Neural crest cell (in vitro differentiated cells): ENCODE measurements at regions not wholly inside any gene's neighbourhood (a gene's known extent, or its start where the extent isn't known, plus 50 kb on each side); places are given as distances from the start of the nearest gene placed in this dataset.

Experiments used
- DNase-seq: peaks from one replicate; pipeline ENCODE4 v3.0.0; 2021; ENCODE audit warnings: low read depth, mixed read lengths, low spot score
- H3K27ac Mint-ChIP-seq: one replicate; pipeline ENCODE4 v1.8.0; 2021; ENCODE audit warnings: mild to moderate bottlenecking, mixed read lengths; ENCODE audit not compliant: unreplicated experiment
- H3K27me3 Mint-ChIP-seq: 2 replicates; pipeline ENCODE4 v1.8.0; 2021; ENCODE audit warnings: low read depth, mild to moderate bottlenecking, mixed read lengths
- H3K36me3 Mint-ChIP-seq: 2 replicates; pipeline ENCODE4 v1.8.0; 2021; ENCODE audit warnings: low read depth, mild to moderate bottlenecking, mixed read lengths
- H3K4me1 Mint-ChIP-seq: 2 replicates; pipeline ENCODE4 v1.8.0; 2021; ENCODE audit warnings: mixed read lengths
- H3K4me3 Mint-ChIP-seq: one replicate; pipeline ENCODE4 v1.8.0; 2021; ENCODE audit warnings: mild to moderate bottlenecking, mixed read lengths
- H3K9me3 Mint-ChIP-seq: 2 replicates; pipeline ENCODE4 v1.8.0; 2021; ENCODE audit warnings: mixed read lengths
- TF ChIP-seq, protein P1 (sequence below): fragments of 200-600 bp; sonication (generic); conservative IDR thresholded peaks from 2 replicates; pipeline ENCODE4 v1.5.0; 2021; ENCODE audit warnings: antibody characterized with exemption, mild to moderate bottlenecking

- H3K36me3 Mint-ChIP-seq: no peaks in the 10 kb centered on the region
- H3K27me3 Mint-ChIP-seq: peaks cover 30% of the 10 kb centered on the region
- no peak for DNase-seq
- peaks cover 3% of the 10 kb centered on the region for H3K9me3 Mint-ChIP-seq
- H3K4me3 Mint-ChIP-seq: no peak overlapping the region
- TF ChIP-seq, protein P1, sequence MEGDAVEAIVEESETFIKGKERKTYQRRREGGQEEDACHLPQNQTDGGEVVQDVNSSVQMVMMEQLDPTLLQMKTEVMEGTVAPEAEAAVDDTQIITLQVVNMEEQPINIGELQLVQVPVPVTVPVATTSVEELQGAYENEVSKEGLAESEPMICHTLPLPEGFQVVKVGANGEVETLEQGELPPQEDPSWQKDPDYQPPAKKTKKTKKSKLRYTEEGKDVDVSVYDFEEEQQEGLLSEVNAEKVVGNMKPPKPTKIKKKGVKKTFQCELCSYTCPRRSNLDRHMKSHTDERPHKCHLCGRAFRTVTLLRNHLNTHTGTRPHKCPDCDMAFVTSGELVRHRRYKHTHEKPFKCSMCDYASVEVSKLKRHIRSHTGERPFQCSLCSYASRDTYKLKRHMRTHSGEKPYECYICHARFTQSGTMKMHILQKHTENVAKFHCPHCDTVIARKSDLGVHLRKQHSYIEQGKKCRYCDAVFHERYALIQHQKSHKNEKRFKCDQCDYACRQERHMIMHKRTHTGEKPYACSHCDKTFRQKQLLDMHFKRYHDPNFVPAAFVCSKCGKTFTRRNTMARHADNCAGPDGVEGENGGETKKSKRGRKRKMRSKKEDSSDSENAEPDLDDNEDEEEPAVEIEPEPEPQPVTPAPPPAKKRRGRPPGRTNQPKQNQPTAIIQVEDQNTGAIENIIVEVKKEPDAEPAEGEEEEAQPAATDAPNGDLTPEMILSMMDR: no peak
- H3K4me1 Mint-ChIP-seq: no peaks in the 10 kb centered on the region
- H3K27ac Mint-ChIP-seq: no peak overlapping the region
Observed at GRCh38 chr10:93146336-93146735, 72.6 kb downstream of the CYP26A1 start.

DNA sequence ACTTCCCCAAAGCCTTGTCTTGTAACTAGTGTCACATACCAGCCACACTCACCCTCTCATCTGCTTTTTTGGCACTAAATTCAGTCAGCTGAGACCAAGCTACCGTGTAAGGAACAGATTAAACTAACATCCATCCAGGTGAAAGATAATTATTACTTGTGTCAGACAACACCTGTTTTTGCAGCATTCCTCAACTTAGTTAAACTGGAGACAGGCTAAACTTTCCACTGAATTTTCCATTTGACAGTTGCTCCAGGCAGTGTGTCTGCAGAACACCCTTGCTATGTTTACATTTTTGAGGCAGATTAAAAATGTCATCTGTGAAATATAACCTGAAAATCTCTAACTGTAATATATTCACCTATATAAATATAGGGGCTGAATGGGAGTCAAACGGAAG lies 73.6 kb downstream of the CYP26A1 start:
- no peaks in the 10 kb centered on the region for H3K4me1 Mint-ChIP-seq
- H3K9me3 Mint-ChIP-seq: peaks cover 3% of the 10 kb centered on the region
- TF ChIP-seq, protein P1: no peak
- H3K4me3 Mint-ChIP-seq: no peak overlapping the region
- no peak for DNase-seq
- peaks cover 30% of the 10 kb centered on the region for H3K27me3 Mint-ChIP-seq
- no peaks in the 10 kb centered on the region for H3K36me3 Mint-ChIP-seq
- H3K27ac Mint-ChIP-seq: no peak overlapping the region

DNA sequence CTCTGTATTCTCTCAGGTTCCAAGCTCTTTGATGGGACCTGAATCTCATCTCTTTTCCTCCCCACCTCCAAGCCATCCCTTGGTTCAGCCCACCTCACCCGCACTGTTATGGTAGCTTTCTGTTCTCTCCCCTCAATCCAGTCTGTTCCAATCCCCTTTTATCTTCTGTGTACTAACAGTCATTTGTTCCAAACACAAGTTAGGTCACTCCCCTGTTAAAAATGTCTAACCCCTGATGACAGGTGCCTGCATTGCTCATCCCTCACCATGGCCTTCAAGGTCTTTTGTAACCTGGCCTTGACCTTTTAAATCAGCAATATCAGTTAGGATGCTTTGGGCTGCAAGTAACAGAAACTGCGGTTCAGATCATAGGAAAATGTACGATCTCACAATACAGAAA lies 74.8 kb downstream of the CYP26A1 start:
- Mint-ChIP-seq H3K9me3 (peaks cover 3% of the 10 kb centered on the region), H3K4me1 (no peaks in the 10 kb centered on the region), H3K4me3 (no peak overlapping the region), H3K27ac (no peak overlapping the region), H3K27me3 (peaks cover 28% of the 10 kb centered on the region), H3K36me3 (no peaks in the 10 kb centered on the region)
- TF ChIP-seq, protein P1: no peak
- DNase-seq: no peak

DNA sequence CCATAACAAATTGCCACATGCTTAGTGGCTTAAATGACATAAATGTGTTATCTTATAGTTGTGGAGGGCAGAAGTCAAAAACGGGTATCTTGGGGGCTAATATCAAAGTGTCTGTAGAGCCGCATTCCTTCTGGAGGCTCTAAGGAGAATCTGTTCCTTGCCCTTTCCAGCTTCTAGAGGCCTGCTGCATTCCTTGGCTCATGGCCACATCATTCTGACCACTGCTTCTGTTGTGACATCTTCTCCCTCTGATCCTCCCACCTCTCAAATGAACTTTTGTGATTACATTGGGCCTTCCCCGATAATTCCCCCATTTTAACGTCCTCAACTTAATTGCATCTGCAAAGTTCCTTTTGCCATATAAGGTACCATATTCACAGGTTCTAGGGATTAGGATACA lies 76.1 kb downstream of the CYP26A1 start:
- no peaks in the 10 kb centered on the region for H3K36me3 Mint-ChIP-seq
- peaks cover 28% of the 10 kb centered on the region for H3K27me3 Mint-ChIP-seq
- peaks cover 3% of the 10 kb centered on the region for H3K9me3 Mint-ChIP-seq
- TF ChIP-seq, protein P1: no peak
- no peaks in the 10 kb centered on the region for H3K4me1 Mint-ChIP-seq
- no peak for DNase-seq
- H3K27ac Mint-ChIP-seq: no peak overlapping the region
- H3K4me3 Mint-ChIP-seq: no peak overlapping the region

GRCh38 chr10:93150289-93150688 lies 76.6 kb downstream of the CYP26A1 start:
- H3K27me3 Mint-ChIP-seq: peaks cover 28% of the 10 kb centered on the region
- H3K4me3 Mint-ChIP-seq: no peak overlapping the region
- peaks cover 5% of the 10 kb centered on the region for H3K9me3 Mint-ChIP-seq
- H3K27ac Mint-ChIP-seq: no peak overlapping the region
- DNase-seq: no peak
- H3K36me3 Mint-ChIP-seq: no peaks in the 10 kb centered on the region
- H3K4me1 Mint-ChIP-seq: no peaks in the 10 kb centered on the region
- TF ChIP-seq, protein P1: no peak
